ACC112 (cell line): ENCODE measurements at regions not wholly inside any gene's neighbourhood (a gene's known extent, or its start where the extent isn't known, plus 50 kb on each side); places are given as distances from the start of the nearest gene placed in this dataset.

Experiments used
- H2AFZ ChIP-seq: fragments of 200-600 bp; sonication (generic); one replicate; pipeline ENCODE4 v1.6.0; 2017; ENCODE audit warnings: antibody characterized with exemption, low read length; ENCODE audit not compliant: unreplicated experiment
- H3K27ac ChIP-seq: fragments of 200-600 bp; sonication (generic); 2 replicates; pipeline ENCODE4 v1.5.1; 2014; ENCODE audit warnings: low read depth, mild to moderate bottlenecking, antibody characterized with exemption, low read length, moderate library complexity
- H3K27me3 ChIP-seq: fragments of 200-600 bp; sonication (generic); 2 replicates; pipeline ENCODE4 v1.6.1; 2014; ENCODE audit warnings: mild to moderate bottlenecking, antibody characterized with exemption, low read length, moderate library complexity, mixed read lengths; ENCODE audit not compliant: insufficient read depth
- H3K36me3 ChIP-seq: fragments of 200-600 bp; sonication (generic); 2 replicates; pipeline ENCODE4 v1.6.1; 2016; ENCODE audit warnings: mild to moderate bottlenecking, antibody characterized with exemption, low read length, moderate library complexity, mixed read lengths; ENCODE audit not compliant: insufficient read depth
- H3K4me1 ChIP-seq: fragments of 200-600 bp; sonication (generic); one replicate; pipeline ENCODE4 v1.6.1; 2016; ENCODE audit warnings: low read length, mixed read lengths; ENCODE audit not compliant: insufficient read depth, unreplicated experiment, control insufficient read depth
- H3K4me3 ChIP-seq: fragments of 200-600 bp; sonication (generic); 2 replicates; pipeline ENCODE4 v1.5.1; 2014; ENCODE audit warnings: mild to moderate bottlenecking, low read depth, low read length
- H3K79me2 ChIP-seq: fragments of 200-600 bp; sonication (generic); one replicate; pipeline ENCODE4 v1.6.0; 2016; ENCODE audit warnings: low read length; ENCODE audit not compliant: control insufficient read depth, unreplicated experiment, insufficient read depth

- peak overlapping the region; percentile 17; the same call in 1 of the 2 replicates for H3K4me3 ChIP-seq
- H3K27ac ChIP-seq = peak overlapping the region; percentile 84
- H2AFZ ChIP-seq = peak overlapping the region; percentile 3
- H3K79me2 ChIP-seq = no peaks in the 10 kb centered on the region
- H3K4me1 ChIP-seq = peaks cover 34% of the 10 kb centered on the region
- H3K27me3 ChIP-seq = no peaks in the 10 kb centered on the region
- no peaks in the 10 kb centered on the region for H3K36me3 ChIP-seq
Observed at GRCh38 chr4:81632581-81633299, 161.0 kb upstream of the RASGEF1B start.

- Histone ChIP-seq H3K4me3 (no peak overlapping the region), H3K4me1 (peaks cover 34% of the 10 kb centered on the region), H3K36me3 (no peaks in the 10 kb centered on the region), H3K27me3 (no peaks in the 10 kb centered on the region), H3K27ac (peak overlapping the region; percentile 84), H2AFZ (peak overlapping the region; percentile 3), H3K79me2 (no peaks in the 10 kb centered on the region)
Observed at GRCh38 chr4:81631958-81632441, 160.3 kb upstream of the RASGEF1B start.

GRCh38 chr4:81629366-81629765, 157.7 kb upstream of the RASGEF1B start:
- Histone ChIP-seq H3K79me2 (no peaks in the 10 kb centered on the region), H3K27me3 (no peaks in the 10 kb centered on the region), H3K4me1 (peaks cover 17% of the 10 kb centered on the region), H3K27ac (no peak overlapping the region), H2AFZ (no peak overlapping the region), H3K4me3 (no peak overlapping the region), H3K36me3 (no peaks in the 10 kb centered on the region)

- H3K4me1 ChIP-seq = peaks cover 17% of the 10 kb centered on the region
- H3K27ac ChIP-seq = no peak overlapping the region
- no peaks in the 10 kb centered on the region for H3K36me3 ChIP-seq
- no peak overlapping the region for H3K4me3 ChIP-seq
- H2AFZ ChIP-seq = no peak overlapping the region
- no peaks in the 10 kb centered on the region for H3K79me2 ChIP-seq
- H3K27me3 ChIP-seq = no peaks in the 10 kb centered on the region
Observed at GRCh38 chr4:81628489-81628888, 156.8 kb upstream of the RASGEF1B start.

GRCh38 chr4:81627590-81627989, 155.9 kb upstream of the RASGEF1B start:
- Histone ChIP-seq H2AFZ (no peak overlapping the region), H3K79me2 (no peaks in the 10 kb centered on the region), H3K27me3 (no peaks in the 10 kb centered on the region), H3K27ac (no peak overlapping the region), H3K4me3 (no peak overlapping the region), H3K36me3 (no peaks in the 10 kb centered on the region), H3K4me1 (peaks cover 14% of the 10 kb centered on the region)

GRCh38 chr4:81626851-81627250, 155.1 kb upstream of the RASGEF1B start:
- no peak overlapping the region for H2AFZ ChIP-seq
- H3K4me3 ChIP-seq = no peak overlapping the region
- no peak overlapping the region for H3K27ac ChIP-seq
- H3K79me2 ChIP-seq = no peaks in the 10 kb centered on the region
- H3K4me1 ChIP-seq = peaks cover 8% of the 10 kb centered on the region
- H3K36me3 ChIP-seq = no peaks in the 10 kb centered on the region
- no peaks in the 10 kb centered on the region for H3K27me3 ChIP-seq

- H3K27ac ChIP-seq = no peak overlapping the region
Observed at GRCh38 chr4:81625422-81626417, 154.0 kb upstream of the RASGEF1B start.

GRCh38 chr4:81623434-81623833, 151.7 kb upstream of the RASGEF1B start:
- no peaks in the 10 kb centered on the region for H3K4me1 ChIP-seq
- no peak overlapping the region for H3K27ac ChIP-seq
- H3K79me2 ChIP-seq = no peaks in the 10 kb centered on the region
- no peak overlapping the region for H2AFZ ChIP-seq
- H3K27me3 ChIP-seq = no peaks in the 10 kb centered on the region
- no peak overlapping the region for H3K4me3 ChIP-seq
- no peaks in the 10 kb centered on the region for H3K36me3 ChIP-seq

More at GRCh38 chr4:81625422-81626417, 154.0 kb upstream of the RASGEF1B start:
- no peaks in the 10 kb centered on the region for H3K79me2 ChIP-seq
- no peaks in the 10 kb centered on the region for H3K27me3 ChIP-seq
- no peak overlapping the region for H3K4me3 ChIP-seq
- no peaks in the 10 kb centered on the region for H3K4me1 ChIP-seq
- H3K36me3 ChIP-seq = no peaks in the 10 kb centered on the region
- H2AFZ ChIP-seq = no peak overlapping the region

- no peak overlapping the region for H2AFZ ChIP-seq
- H3K4me3 ChIP-seq = no peak overlapping the region
- H3K4me1 ChIP-seq = no peaks in the 10 kb centered on the region
- H3K79me2 ChIP-seq = no peaks in the 10 kb centered on the region
- H3K27me3 ChIP-seq = no peaks in the 10 kb centered on the region
- no peaks in the 10 kb centered on the region for H3K36me3 ChIP-seq
- no peak overlapping the region for H3K27ac ChIP-seq
Observed at GRCh38 chr4:81622474-81623184, 150.9 kb upstream of the RASGEF1B start.

GRCh38 chr4:81622028-81622427, 150.3 kb upstream of the RASGEF1B start:
- Histone ChIP-seq H3K36me3 (no peaks in the 10 kb centered on the region), H3K4me3 (no peak overlapping the region), H3K79me2 (no peaks in the 10 kb centered on the region), H3K27ac (no peak overlapping the region), H2AFZ (no peak overlapping the region), H3K27me3 (no peaks in the 10 kb centered on the region), H3K4me1 (no peaks in the 10 kb centered on the region)
